T-cell (primary cell): ENCODE measurements at regions not wholly inside any gene's neighbourhood (a gene's known extent, or its start where the extent isn't known, plus 50 kb on each side); places are given as distances from the start of the nearest gene placed in this dataset.

ENCODE experiments used
- ATAC-seq, 4 experiments: fragments of 200-7000 bp in 3 of 4; fragments of 150-1000 bp in 1 of 4; cut with Tn5 transposase; replicated peaks in 1 of 4; 1 replicate in 3 of 4; 2 replicates in 1 of 4; pipeline ENCODE4 v1.10.0; 2021; ENCODE audit warnings: moderate library complexity in 3 of 4, mild to moderate bottlenecking in 2 of 4, moderate number of reproducible peaks in 1 of 4
- CTCF ChIA-PET, 2 donors: fragments of 300-600 bp; sonication (Branson Sonifier 250); formaldehyde crosslinking; loops; one replicate each; lab custom pipeline; 2022; ENCODE audit warnings: antibody characterized with exemption in 2 of 2; lab: Charles Lee
- POLR2A ChIA-PET, 2 donors: fragments of 300-600 bp; sonication (Branson Sonifier 250); formaldehyde crosslinking; loops; one replicate each; lab custom pipeline; 2022; ENCODE audit warnings: antibody characterized with exemption in 2 of 2; lab: Charles Lee
- DNase-seq, 35 experiments: peaks; one replicate each; pipeline versions ENCODE4 v3.0.0 to v3.0.0-alpha.2; 2013 to 2023
- H3K27ac ChIP-seq: one replicate; pipeline ENCODE4 v1.5.1; 2013; ENCODE audit warnings: low read length
- H3K27me3 ChIP-seq, 2 experiments: replicated peaks in 1 of 2; 1 replicate in 1 of 2; 2 replicates in 1 of 2; pipeline versions ENCODE4 v1.6.1 to v1.7.0; 2013; ENCODE audit warnings: low read length in 1 of 2, mixed read lengths in 1 of 2; ENCODE audit not compliant: control insufficient read depth in 2 of 2, insufficient read depth in 2 of 2; ENCODE audit errors: extremely low read depth in 1 of 2
- H3K36me3 ChIP-seq, 2 donors: 1 replicate in 1 of 2; 2 replicates in 1 of 2; pipeline versions ENCODE4 v1.6.1 to v1.7.0; 2013; ENCODE audit warnings: low read length in 1 of 2; ENCODE audit not compliant: control insufficient read depth in 2 of 2, insufficient read depth in 1 of 2; ENCODE audit errors: extremely low read depth in 1 of 2
- H3K4me1 ChIP-seq, 2 experiments: 1 replicate in 1 of 2; 2 replicates in 1 of 2; pipeline versions ENCODE4 v1.6.1 to v1.7.0; 2013; ENCODE audit warnings: low read length in 2 of 2, mixed read lengths in 1 of 2; ENCODE audit not compliant: insufficient read depth in 2 of 2, control insufficient read depth in 1 of 2; ENCODE audit errors: extremely low read depth in 1 of 2
- H3K4me3 ChIP-seq, 2 donors: 1 replicate in 1 of 2; 2 replicates in 1 of 2; pipeline versions ENCODE4 v1.5.1 to v1.7.0; 2013; ENCODE audit warnings: mild to moderate bottlenecking in 2 of 2, low read length in 1 of 2, moderate library complexity in 1 of 2; ENCODE audit not compliant: control insufficient read depth in 1 of 2; ENCODE audit errors: extremely low read depth in 1 of 2
- H3K9me3 ChIP-seq: 2 replicates; pipeline ENCODE4 v1.7.0; 2013
- H3K27ac Mint-ChIP-seq, 2 donors: one replicate each; pipeline ENCODE4 v1.8.0; 2020 to 2021; ENCODE audit warnings: mild to moderate bottlenecking in 2 of 2, mixed read lengths in 2 of 2
- H3K27me3 Mint-ChIP-seq, 2 donors: one replicate each; pipeline ENCODE4 v1.8.0; 2021 to 2022; ENCODE audit warnings: mixed read lengths in 2 of 2
- H3K36me3 Mint-ChIP-seq: one replicate; pipeline ENCODE4 v1.8.0; 2021; ENCODE audit warnings: mixed read lengths
- H3K4me1 Mint-ChIP-seq, 3 donors: one replicate each; pipeline ENCODE4 v1.8.0; 2020 to 2022; ENCODE audit warnings: mixed read lengths in 3 of 3, mild to moderate bottlenecking in 1 of 3
- H3K4me3 Mint-ChIP-seq, 3 donors: one replicate each; pipeline ENCODE4 v1.8.0; 2020 to 2022; ENCODE audit warnings: mild to moderate bottlenecking in 3 of 3, mixed read lengths in 3 of 3, moderate library complexity in 3 of 3
- H3K9me3 Mint-ChIP-seq, 3 donors: one replicate each; pipeline ENCODE4 v1.8.0; 2020 to 2022; ENCODE audit warnings: mixed read lengths in 3 of 3
- WGBS: methylation state at CpG from one replicate; pipeline ENCODE4 v1.1.5; 2013; ENCODE audit warnings: missing lambda C conversion rate; ENCODE audit not compliant: insufficient coverage; 5-methylcytosine and 5-hydroxymethylcytosine counted together

DNA sequence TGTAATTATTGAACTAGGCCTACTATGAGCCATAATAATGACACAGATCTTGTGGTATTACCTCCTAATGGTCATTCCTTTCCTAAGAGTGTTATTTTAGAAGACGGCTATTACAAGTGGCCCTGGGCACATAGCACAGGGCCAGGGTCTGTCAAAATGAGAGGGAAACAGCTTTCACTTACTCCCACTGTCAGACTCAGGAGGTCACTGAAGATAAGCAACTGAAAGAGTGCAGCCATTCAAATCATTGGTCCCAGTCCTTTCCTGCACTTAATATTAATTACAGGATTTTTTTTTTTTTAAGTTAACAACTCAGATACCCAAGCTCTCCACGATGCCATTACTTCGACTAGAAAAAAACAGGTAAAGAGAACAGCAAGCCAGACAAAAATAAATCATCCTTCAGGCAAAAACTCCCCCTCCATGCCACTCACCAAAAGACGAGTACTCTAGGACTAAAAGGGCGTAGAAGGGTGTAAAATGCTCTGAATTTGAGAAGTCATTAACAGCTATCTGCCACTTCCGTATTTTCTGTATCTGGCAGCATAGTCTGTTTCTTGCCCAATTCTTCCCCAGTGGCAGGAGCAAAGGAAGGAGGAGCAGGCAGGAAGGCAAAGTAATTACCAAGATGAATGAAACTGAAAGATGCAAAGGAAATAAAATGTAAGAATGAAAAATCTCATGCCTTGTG, 87.4 kb downstream of the ZNF608 start:
- peaks cover 0 to 4% of the 10 kb centered on the region in 2 experiments for H3K4me1 ChIP-seq
- ChIA-PET POLR2A (no interaction called here), CTCF (no interaction called here)
- 83% methylated on average over 2 of the region's 6 CpGs for WGBS
- H3K36me3 ChIP-seq = no peaks in the 10 kb centered on the region
- H3K9me3 ChIP-seq = no peaks in the 10 kb centered on the region
- peaks cover 4 to 45% of the 10 kb centered on the region in 2 donors for H3K27me3 Mint-ChIP-seq
- H3K27ac Mint-ChIP-seq = no peak overlapping the region
- no peaks in the 10 kb centered on the region for H3K9me3 Mint-ChIP-seq
- ATAC-seq (no peak), DNase-seq (no peak)
- peaks cover 0 to 3% (median 0%) of the 10 kb centered on the region in 3 donors for H3K4me1 Mint-ChIP-seq
- peaks cover 0 to 9% of the 10 kb centered on the region in 2 experiments for H3K27me3 ChIP-seq
- H3K36me3 Mint-ChIP-seq = no peaks in the 10 kb centered on the region
- H3K4me3 Mint-ChIP-seq = no peak overlapping the region
- no peak overlapping the region for H3K4me3 ChIP-seq
- H3K27ac ChIP-seq = no peak overlapping the region

- Histone ChIP-seq H3K27ac (no peak overlapping the region), H3K9me3 (no peaks in the 10 kb centered on the region), H3K27me3 (peaks cover 0 to 22% of the 10 kb centered on the region in 2 experiments), H3K4me1 (peaks cover 11 to 12% of the 10 kb centered on the region in 2 experiments), H3K36me3 (no peaks in the 10 kb centered on the region), H3K4me3 (no peak overlapping the region)
- 83% methylated on average over 2 of the region's 5 CpGs for WGBS
- Mint-ChIP-seq H3K27ac (no peak overlapping the region), H3K27me3 (peaks cover 22 to 45% of the 10 kb centered on the region in 2 donors), H3K4me3 (no peak overlapping the region), H3K9me3 (no peaks in the 10 kb centered on the region), H3K36me3 (no peaks in the 10 kb centered on the region), H3K4me1 (peaks cover 10 to 11% (median 10%) of the 10 kb centered on the region in 3 donors)
- DNase-seq (no peak), ATAC-seq (no peak)
- CTCF ChIA-PET = interaction anchor here in 1 of 2 donors (0.5 kb wide), 1 partner anchor 95 kb away, joined by 5 read pairs; no protein-coding TSS in a partner anchor
- POLR2A ChIA-PET = no interaction called here
These were observed 90.4 kb downstream of the ZNF608 start for GRCh38 chr5:124655921-124656511.

GRCh38 chr5:124655251-124655917, 91.1 kb downstream of the ZNF608 start:
- Histone ChIP-seq H3K27ac (no peak overlapping the region), H3K4me3 (no peak overlapping the region), H3K36me3 (no peaks in the 10 kb centered on the region), H3K4me1 (peaks cover 11 to 17% of the 10 kb centered on the region in 2 experiments), H3K27me3 (peaks cover 0 to 22% of the 10 kb centered on the region in 2 experiments), H3K9me3 (no peaks in the 10 kb centered on the region)
- Mint-ChIP-seq H3K27me3 (peaks cover 22 to 41% of the 10 kb centered on the region in 2 donors), H3K4me3 (no peak overlapping the region), H3K36me3 (no peaks in the 10 kb centered on the region), H3K9me3 (no peaks in the 10 kb centered on the region), H3K4me1 (peaks cover 12% of the 10 kb centered on the region in 3 donors), H3K27ac (no peak overlapping the region)
- WGBS = 63% methylated on average over 2 of the region's 8 CpGs
- no peak for DNase-seq
- ATAC-seq = no peak
- ChIA-PET CTCF (no interaction called here), POLR2A (no interaction called here)

- CTCF ChIA-PET = no interaction called here
- 83% methylated on average over 4 of the region's 5 CpGs for WGBS
- POLR2A ChIA-PET = no interaction called here
- Histone ChIP-seq H3K9me3 (no peaks in the 10 kb centered on the region), H3K36me3 (no peaks in the 10 kb centered on the region), H3K4me1 (peaks cover 13 to 27% of the 10 kb centered on the region in 2 experiments), H3K27ac (no peak overlapping the region), H3K4me3 (no peak overlapping the region), H3K27me3 (peaks cover 0 to 22% of the 10 kb centered on the region in 2 experiments)
- DNase-seq (no peak), ATAC-seq (no peak)
- H3K4me1 Mint-ChIP-seq = peaks cover 21 to 22% (median 22%) of the 10 kb centered on the region in 3 donors
- H3K9me3 Mint-ChIP-seq = no peaks in the 10 kb centered on the region
- H3K27me3 Mint-ChIP-seq = peaks cover 19 to 34% of the 10 kb centered on the region in 2 donors
- no peak overlapping the region for H3K4me3 Mint-ChIP-seq
- H3K36me3 Mint-ChIP-seq = no peaks in the 10 kb centered on the region
- H3K27ac Mint-ChIP-seq = no peak overlapping the region
These were observed 92.0 kb downstream of the ZNF608 start for GRCh38 chr5:124654418-124654817.

GRCh38 chr5:124653666-124654065, 92.8 kb downstream of the ZNF608 start:
- Mint-ChIP-seq H3K4me1 (peaks cover 26 to 29% (median 27%) of the 10 kb centered on the region in 3 donors), H3K4me3 (no peak overlapping the region), H3K36me3 (no peaks in the 10 kb centered on the region), H3K27me3 (peaks cover 17 to 28% of the 10 kb centered on the region in 2 donors), H3K27ac (no peak overlapping the region), H3K9me3 (no peaks in the 10 kb centered on the region)
- CTCF ChIA-PET = no interaction called here
- peaks cover 0 to 25% of the 10 kb centered on the region in 2 experiments for H3K27me3 ChIP-seq
- DNase-seq (no peak), ATAC-seq (no peak)
- no peaks in the 10 kb centered on the region for H3K36me3 ChIP-seq
- POLR2A ChIA-PET = no interaction called here
- peaks cover 21 to 34% of the 10 kb centered on the region in 2 experiments for H3K4me1 ChIP-seq
- H3K9me3 ChIP-seq = no peaks in the 10 kb centered on the region
- WGBS = 100% methylated on average over 2 of the region's 3 CpGs
- no peak overlapping the region for H3K27ac ChIP-seq
- no peak overlapping the region for H3K4me3 ChIP-seq

- Mint-ChIP-seq H3K27ac (no peak overlapping the region), H3K4me1 (peaks cover 32 to 34% (median 33%) of the 10 kb centered on the region in 3 donors), H3K9me3 (no peaks in the 10 kb centered on the region), H3K27me3 (peaks cover 23 to 26% of the 10 kb centered on the region in 2 donors), H3K4me3 (no peak overlapping the region), H3K36me3 (no peaks in the 10 kb centered on the region)
- H3K4me3 ChIP-seq = no peak overlapping the region
- no peak for DNase-seq
- no CpG with 5 or more reads among the region's 2 CpGs for WGBS
- ChIA-PET POLR2A (no interaction called here), CTCF (no interaction called here)
- no peaks in the 10 kb centered on the region for H3K36me3 ChIP-seq
- no peaks in the 10 kb centered on the region for H3K9me3 ChIP-seq
- H3K27me3 ChIP-seq = peaks cover 0 to 32% of the 10 kb centered on the region in 2 experiments
- no peak for ATAC-seq
- H3K27ac ChIP-seq = no peak overlapping the region
- peaks cover 27 to 36% of the 10 kb centered on the region in 2 experiments for H3K4me1 ChIP-seq
These were observed 93.5 kb downstream of the ZNF608 start for GRCh38 chr5:124652892-124653441.
